ENCODE measurements at regions not wholly inside any gene's neighbourhood (a gene's known extent, or its start where the extent isn't known, plus 50 kb on each side); places are given as distances from the start of the nearest gene placed in this dataset.

GRCh38 chr11:70505331-70505731 is 107.0 kb downstream of the CTTN start (continued):
- TF ChIP-seq REST (IDR thresholded peaks at IDR 0.05; ENCODE audit: unreplicated experiment) (no peak), ETS1 (IDR thresholded peaks at IDR 0.05) (no peak), CTCF (conservative IDR thresholded peaks at IDR 0.05; ENCODE audit: low read depth in 2 of 2) (no peak), ZNF114 (CRISPR knock-in tag; IDR thresholded peaks at IDR 0.05) (no peak), CREB1 (CRISPR knock-in tag; IDR thresholded peaks at IDR 0.05; ENCODE audit: low read depth) (no peak), JUNB (IDR thresholded peaks at IDR 0.05; ENCODE audit: unreplicated experiment) (no peak), POLR2AphosphoS5 (IDR thresholded peaks at IDR 0.05; ENCODE audit: low read depth) (no peak)

GRCh38 chr11:70505761-70506657 is 107.7 kb downstream of the CTTN start:
- H3K4me1 Mint-ChIP-seq = peaks cover 36% of the 10 kb centered on the region

More at GRCh38 chr11:70505761-70506657, 107.7 kb downstream of the CTTN start:
- no peaks in the 10 kb centered on the region; the same call in 1 of the 2 replicates for H4K20me1 ChIP-seq (replicated peaks; ENCODE audit: insufficient read depth)
- no peak overlapping the region for H3K4me3 Mint-ChIP-seq
- H3K9me3 Mint-ChIP-seq = peaks cover 3% of the 10 kb centered on the region; the same call in 2 of the 3 replicates
- H3K4me1 ChIP-seq (ENCODE audit: insufficient read depth) = no peaks in the 10 kb centered on the region
- H3K27me3 Mint-ChIP-seq (ENCODE audit: insufficient read depth, low read depth, poor library complexity) = peaks cover 22% of the 10 kb centered on the region
- ATAC-seq (no peak), DNase-seq (ENCODE audit: low spot score) (no peak)
- H2AFZ ChIP-seq = no peak overlapping the region
- H3K27me3 ChIP-seq (ENCODE audit: insufficient read depth) = no peaks in the 10 kb centered on the region
- H3K79me2 ChIP-seq (replicated peaks; ENCODE audit: insufficient read depth) = no peaks in the 10 kb centered on the region
- no peak overlapping the region for H3K27ac Mint-ChIP-seq
- no peaks in the 10 kb centered on the region for H3K9me2 ChIP-seq (ENCODE audit: insufficient read depth)
- no peaks in the 10 kb centered on the region for H3F3A ChIP-seq (replicated peaks; ENCODE audit: low read depth)
- no peak overlapping the region for H3K4me2 ChIP-seq
- H3K4me3 ChIP-seq = no peak overlapping the region
- no peaks in the 10 kb centered on the region for H3K36me3 Mint-ChIP-seq (ENCODE audit: low read depth)
- TF ChIP-seq ETS1 (IDR thresholded peaks at IDR 0.05) = no peak
- H3K27ac ChIP-seq (ENCODE audit: low read depth) = no peak overlapping the region
- H3K36me3 ChIP-seq (ENCODE audit: insufficient read depth) = no peaks in the 10 kb centered on the region

All from GM23338 (cell line).